ENCODE measurements at regions not wholly inside any gene's neighbourhood (a gene's known extent, or its start where the extent isn't known, plus 50 kb on each side); places are given as distances from the start of the nearest gene placed in this dataset.

DNA sequence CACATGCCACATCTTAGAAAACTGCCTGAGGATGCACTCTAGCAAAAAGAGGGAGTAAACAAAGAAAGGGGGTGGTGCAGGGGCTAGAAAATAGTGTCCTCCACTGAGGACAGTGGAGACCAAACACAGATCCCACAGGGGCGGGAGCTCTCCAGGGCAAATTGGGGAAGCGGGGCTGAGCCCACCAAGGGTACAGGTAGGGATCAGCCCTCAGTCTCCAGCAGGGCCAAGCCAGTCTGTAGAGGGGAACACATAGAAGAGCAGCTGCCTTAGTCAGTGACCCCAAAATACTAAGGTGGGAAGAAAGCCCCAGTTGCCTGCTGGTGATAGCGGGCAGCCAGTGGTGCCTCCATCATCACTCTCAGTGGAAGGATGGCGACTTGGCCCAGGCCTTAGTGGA lies 134.0 kb downstream of the ATPSCKMT start:
- TF ChIP-seq NR3C1 (CRISPR knock-in tag; IDR thresholded peaks at IDR 0.05) (no peak), POLR2AphosphoS5 (IDR thresholded peaks at IDR 0.05; ENCODE audit: low read depth, low read length) (no peak), ARNT (IDR thresholded peaks at IDR 0.05) (no peak), CHD2 (IDR thresholded peaks at IDR 0.05; ENCODE audit: low read depth, low read length) (no peak), SAFB2 (CRISPR knock-in tag; IDR thresholded peaks at IDR 0.05; ENCODE audit: borderline replicate concordance, low read depth) (no peak), ZNF703 (CRISPR knock-in tag; IDR thresholded peaks at IDR 0.05; ENCODE audit: borderline replicate concordance) (no peak), RXRA (CRISPR knock-in tag; IDR thresholded peaks at IDR 0.05) (no peak), ARID2 (CRISPR knock-in tag; IDR thresholded peaks at IDR 0.05; ENCODE audit: borderline replicate concordance) (no peak), PCBP2 (optimal IDR thresholded peaks at IDR 0.05; ENCODE audit: low read depth, low read length, poor library complexity, severe bottlenecking) (no peak), TAF15 (IDR thresholded peaks at IDR 0.05; ENCODE audit: low read depth, low read length, poor library complexity, severe bottlenecking) (no peak), SMAD3 (CRISPR knock-in tag; IDR thresholded peaks at IDR 0.05) (no peak)
- TF ChIP-seq, protein P1, sequence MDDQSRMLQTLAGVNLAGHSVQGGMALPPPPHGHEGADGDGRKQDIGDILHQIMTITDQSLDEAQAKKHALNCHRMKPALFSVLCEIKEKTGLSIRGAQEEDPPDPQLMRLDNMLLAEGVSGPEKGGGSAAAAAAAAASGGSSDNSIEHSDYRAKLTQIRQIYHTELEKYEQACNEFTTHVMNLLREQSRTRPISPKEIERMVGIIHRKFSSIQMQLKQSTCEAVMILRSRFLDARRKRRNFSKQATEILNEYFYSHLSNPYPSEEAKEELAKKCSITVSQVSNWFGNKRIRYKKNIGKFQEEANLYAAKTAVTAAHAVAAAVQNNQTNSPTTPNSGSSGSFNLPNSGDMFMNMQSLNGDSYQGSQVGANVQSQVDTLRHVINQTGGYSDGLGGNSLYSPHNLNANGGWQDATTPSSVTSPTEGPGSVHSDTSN (CRISPR knock-in tag; IDR thresholded peaks at IDR 0.05; ENCODE audit: borderline replicate concordance), result no peak
- TF ChIP-seq, protein P2, sequence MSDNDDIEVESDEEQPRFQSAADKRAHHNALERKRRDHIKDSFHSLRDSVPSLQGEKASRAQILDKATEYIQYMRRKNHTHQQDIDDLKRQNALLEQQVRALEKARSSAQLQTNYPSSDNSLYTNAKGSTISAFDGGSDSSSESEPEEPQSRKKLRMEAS (IDR thresholded peaks at IDR 0.05), result no peak
- TF ChIP-seq, protein P3, sequence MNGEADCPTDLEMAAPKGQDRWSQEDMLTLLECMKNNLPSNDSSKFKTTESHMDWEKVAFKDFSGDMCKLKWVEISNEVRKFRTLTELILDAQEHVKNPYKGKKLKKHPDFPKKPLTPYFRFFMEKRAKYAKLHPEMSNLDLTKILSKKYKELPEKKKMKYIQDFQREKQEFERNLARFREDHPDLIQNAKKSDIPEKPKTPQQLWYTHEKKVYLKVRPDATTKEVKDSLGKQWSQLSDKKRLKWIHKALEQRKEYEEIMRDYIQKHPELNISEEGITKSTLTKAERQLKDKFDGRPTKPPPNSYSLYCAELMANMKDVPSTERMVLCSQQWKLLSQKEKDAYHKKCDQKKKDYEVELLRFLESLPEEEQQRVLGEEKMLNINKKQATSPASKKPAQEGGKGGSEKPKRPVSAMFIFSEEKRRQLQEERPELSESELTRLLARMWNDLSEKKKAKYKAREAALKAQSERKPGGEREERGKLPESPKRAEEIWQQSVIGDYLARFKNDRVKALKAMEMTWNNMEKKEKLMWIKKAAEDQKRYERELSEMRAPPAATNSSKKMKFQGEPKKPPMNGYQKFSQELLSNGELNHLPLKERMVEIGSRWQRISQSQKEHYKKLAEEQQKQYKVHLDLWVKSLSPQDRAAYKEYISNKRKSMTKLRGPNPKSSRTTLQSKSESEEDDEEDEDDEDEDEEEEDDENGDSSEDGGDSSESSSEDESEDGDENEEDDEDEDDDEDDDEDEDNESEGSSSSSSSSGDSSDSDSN (CRISPR knock-in tag; IDR thresholded peaks at IDR 0.05), result no peak
